GM23338 (cell line): ENCODE measurements at regions not wholly inside any gene's neighbourhood (a gene's known extent, or its start where the extent isn't known, plus 50 kb on each side); places are given as distances from the start of the nearest gene placed in this dataset.

Experiments used
- EZH2phosphoT487 ChIP-seq: fragments of 200-600 bp; sonication (generic); IDR thresholded peaks from one replicate; pipeline ENCODE4 v1.8.1; 2018; ENCODE audit warnings: antibody characterized with exemption; ENCODE audit not compliant: unreplicated experiment
- ZNF331 ChIP-seq: fragments of 250-450 bp; sonication (Bioruptor Pico); IDR thresholded peaks from 2 replicates; pipeline ENCODE4 v1.5.0; 2020; ENCODE audit warnings: low read depth, mild to moderate bottlenecking, moderate library complexity
- TF ChIP-seq, protein P1 (sequence below): fragments of 250-450 bp; sonication (Bioruptor Pico); IDR thresholded peaks from 2 replicates; pipeline ENCODE4 v1.5.0; 2020; ENCODE audit warnings: mild to moderate bottlenecking, moderate library complexity
- TF ChIP-seq, protein P2 (sequence below): IDR thresholded peaks from one replicate; pipeline ENCODE4 v1.6.1; 2018; ENCODE audit warnings: antibody characterized with exemption; ENCODE audit not compliant: unreplicated experiment

- TF ChIP-seq, protein P1, sequence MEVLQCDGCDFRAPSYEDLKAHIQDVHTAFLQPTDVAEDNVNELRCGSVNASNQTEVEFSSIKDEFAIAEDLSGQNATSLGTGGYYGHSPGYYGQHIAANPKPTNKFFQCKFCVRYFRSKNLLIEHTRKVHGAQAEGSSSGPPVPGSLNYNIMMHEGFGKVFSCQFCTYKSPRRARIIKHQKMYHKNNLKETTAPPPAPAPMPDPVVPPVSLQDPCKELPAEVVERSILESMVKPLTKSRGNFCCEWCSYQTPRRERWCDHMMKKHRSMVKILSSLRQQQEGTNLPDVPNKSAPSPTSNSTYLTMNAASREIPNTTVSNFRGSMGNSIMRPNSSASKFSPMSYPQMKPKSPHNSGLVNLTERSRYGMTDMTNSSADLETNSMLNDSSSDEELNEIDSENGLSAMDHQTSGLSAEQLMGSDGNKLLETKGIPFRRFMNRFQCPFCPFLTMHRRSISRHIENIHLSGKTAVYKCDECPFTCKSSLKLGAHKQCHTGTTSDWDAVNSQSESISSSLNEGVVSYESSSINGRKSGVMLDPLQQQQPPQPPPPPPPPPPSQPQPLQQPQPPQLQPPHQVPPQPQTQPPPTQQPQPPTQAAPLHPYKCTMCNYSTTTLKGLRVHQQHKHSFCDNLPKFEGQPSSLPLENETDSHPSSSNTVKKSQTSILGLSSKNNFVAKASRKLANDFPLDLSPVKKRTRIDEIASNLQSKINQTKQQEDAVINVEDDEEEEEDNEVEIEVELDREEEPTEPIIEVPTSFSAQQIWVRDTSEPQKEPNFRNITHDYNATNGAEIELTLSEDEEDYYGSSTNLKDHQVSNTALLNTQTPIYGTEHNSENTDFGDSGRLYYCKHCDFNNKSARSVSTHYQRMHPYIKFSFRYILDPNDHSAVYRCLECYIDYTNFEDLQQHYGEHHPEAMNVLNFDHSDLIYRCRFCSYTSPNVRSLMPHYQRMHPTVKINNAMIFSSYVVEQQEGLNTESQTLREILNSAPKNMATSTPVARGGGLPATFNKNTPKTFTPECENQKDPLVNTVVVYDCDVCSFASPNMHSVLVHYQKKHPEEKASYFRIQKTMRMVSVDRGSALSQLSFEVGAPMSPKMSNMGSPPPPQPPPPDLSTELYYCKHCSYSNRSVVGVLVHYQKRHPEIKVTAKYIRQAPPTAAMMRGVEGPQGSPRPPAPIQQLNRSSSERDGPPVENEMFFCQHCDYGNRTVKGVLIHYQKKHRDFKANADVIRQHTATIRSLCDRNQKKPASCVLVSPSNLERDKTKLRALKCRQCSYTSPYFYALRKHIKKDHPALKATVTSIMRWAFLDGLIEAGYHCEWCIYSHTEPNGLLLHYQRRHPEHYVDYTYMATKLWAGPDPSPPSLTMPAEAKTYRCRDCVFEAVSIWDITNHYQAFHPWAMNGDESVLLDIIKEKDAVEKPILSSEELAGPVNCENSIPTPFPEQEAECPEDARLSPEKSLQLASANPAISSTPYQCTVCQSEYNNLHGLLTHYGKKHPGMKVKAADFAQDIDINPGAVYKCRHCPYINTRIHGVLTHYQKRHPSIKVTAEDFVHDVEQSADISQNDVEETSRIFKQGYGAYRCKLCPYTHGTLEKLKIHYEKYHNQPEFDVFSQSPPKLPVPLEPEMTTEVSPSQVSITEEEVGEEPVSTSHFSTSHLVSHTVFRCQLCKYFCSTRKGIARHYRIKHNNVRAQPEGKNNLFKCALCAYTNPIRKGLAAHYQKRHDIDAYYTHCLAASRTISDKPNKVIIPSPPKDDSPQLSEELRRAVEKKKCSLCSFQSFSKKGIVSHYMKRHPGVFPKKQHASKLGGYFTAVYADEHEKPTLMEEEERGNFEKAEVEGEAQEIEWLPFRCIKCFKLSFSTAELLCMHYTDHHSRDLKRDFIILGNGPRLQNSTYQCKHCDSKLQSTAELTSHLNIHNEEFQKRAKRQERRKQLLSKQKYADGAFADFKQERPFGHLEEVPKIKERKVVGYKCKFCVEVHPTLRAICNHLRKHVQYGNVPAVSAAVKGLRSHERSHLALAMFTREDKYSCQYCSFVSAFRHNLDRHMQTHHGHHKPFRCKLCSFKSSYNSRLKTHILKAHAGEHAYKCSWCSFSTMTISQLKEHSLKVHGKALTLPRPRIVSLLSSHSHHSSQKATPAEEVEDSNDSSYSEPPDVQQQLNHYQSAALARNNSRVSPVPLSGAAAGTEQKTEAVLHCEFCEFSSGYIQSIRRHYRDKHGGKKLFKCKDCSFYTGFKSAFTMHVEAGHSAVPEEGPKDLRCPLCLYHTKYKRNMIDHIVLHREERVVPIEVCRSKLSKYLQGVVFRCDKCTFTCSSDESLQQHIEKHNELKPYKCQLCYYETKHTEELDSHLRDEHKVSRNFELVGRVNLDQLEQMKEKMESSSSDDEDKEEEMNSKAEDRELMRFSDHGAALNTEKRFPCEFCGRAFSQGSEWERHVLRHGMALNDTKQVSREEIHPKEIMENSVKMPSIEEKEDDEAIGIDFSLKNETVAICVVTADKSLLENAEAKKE (CRISPR knock-in tag): no peak
- no peak for TF ChIP-seq ZNF331 (CRISPR knock-in tag)
- TF ChIP-seq, protein P2, sequence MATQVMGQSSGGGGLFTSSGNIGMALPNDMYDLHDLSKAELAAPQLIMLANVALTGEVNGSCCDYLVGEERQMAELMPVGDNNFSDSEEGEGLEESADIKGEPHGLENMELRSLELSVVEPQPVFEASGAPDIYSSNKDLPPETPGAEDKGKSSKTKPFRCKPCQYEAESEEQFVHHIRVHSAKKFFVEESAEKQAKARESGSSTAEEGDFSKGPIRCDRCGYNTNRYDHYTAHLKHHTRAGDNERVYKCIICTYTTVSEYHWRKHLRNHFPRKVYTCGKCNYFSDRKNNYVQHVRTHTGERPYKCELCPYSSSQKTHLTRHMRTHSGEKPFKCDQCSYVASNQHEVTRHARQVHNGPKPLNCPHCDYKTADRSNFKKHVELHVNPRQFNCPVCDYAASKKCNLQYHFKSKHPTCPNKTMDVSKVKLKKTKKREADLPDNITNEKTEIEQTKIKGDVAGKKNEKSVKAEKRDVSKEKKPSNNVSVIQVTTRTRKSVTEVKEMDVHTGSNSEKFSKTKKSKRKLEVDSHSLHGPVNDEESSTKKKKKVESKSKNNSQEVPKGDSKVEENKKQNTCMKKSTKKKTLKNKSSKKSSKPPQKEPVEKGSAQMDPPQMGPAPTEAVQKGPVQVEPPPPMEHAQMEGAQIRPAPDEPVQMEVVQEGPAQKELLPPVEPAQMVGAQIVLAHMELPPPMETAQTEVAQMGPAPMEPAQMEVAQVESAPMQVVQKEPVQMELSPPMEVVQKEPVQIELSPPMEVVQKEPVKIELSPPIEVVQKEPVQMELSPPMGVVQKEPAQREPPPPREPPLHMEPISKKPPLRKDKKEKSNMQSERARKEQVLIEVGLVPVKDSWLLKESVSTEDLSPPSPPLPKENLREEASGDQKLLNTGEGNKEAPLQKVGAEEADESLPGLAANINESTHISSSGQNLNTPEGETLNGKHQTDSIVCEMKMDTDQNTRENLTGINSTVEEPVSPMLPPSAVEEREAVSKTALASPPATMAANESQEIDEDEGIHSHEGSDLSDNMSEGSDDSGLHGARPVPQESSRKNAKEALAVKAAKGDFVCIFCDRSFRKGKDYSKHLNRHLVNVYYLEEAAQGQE: no peak
- TF ChIP-seq EZH2phosphoT487: no peak
These were observed 188.4 kb upstream of the SULF2 start (continued) for GRCh38 chr20:47973519-47974233.
